Mucosa of rectum (tissue), 2 donors: ENCODE measurements at regions not wholly inside any gene's neighbourhood (a gene's known extent, or its start where the extent isn't known, plus 50 kb on each side); places are given as distances from the start of the nearest gene placed in this dataset.

Source experiments
- H3K27ac ChIP-seq, 2 donors: one replicate each; pipeline ENCODE4 v1.7.0; 2013; ENCODE audit warnings: inconsistent platforms in 2 of 2, low read depth in 2 of 2, low read length in 2 of 2
- H3K27me3 ChIP-seq, 2 donors: one replicate each; pipeline ENCODE4 v1.7.0; 2013; ENCODE audit warnings: low read length in 2 of 2; ENCODE audit not compliant: control insufficient read depth in 2 of 2, insufficient read depth in 2 of 2
- H3K36me3 ChIP-seq, 2 donors: one replicate each; pipeline ENCODE4 v1.7.0; 2013; ENCODE audit warnings: low read length in 2 of 2; ENCODE audit not compliant: control insufficient read depth in 2 of 2, insufficient read depth in 2 of 2
- H3K4me1 ChIP-seq, 2 donors: one replicate each; pipeline ENCODE4 v1.7.0; 2013; ENCODE audit warnings: low read length in 2 of 2, mild to moderate bottlenecking in 1 of 2; ENCODE audit not compliant: control insufficient read depth in 2 of 2, insufficient read depth in 2 of 2
- H3K4me3 ChIP-seq, 2 donors: one replicate each; pipeline ENCODE4 v1.7.0; 2013; ENCODE audit warnings: low read length in 2 of 2
- H3K9ac ChIP-seq, 2 donors: one replicate each; pipeline ENCODE4 v1.7.0; 2013; ENCODE audit warnings: low read length in 2 of 2, low read depth in 1 of 2, mild to moderate bottlenecking in 1 of 2
- H3K9me3 ChIP-seq, 2 donors: one replicate each; pipeline ENCODE4 v1.7.0; 2013; ENCODE audit warnings: low read length in 2 of 2; ENCODE audit not compliant: control insufficient read depth in 2 of 2
- donor health status: healthy.
- donor health status: Normal muscosa, but diverticular disease.

GRCh38 chr2:14363976-14364375 lies 268.5 kb upstream of the LRATD1 start:
- H3K9me3 ChIP-seq: no peaks in the 10 kb centered on the region

GRCh38 chr2:14364471-14364870 lies 268.0 kb upstream of the LRATD1 start:
- no peak overlapping the region for H3K4me3 ChIP-seq
- no peaks in the 10 kb centered on the region for H3K9me3 ChIP-seq
- H3K4me1 ChIP-seq: no peaks in the 10 kb centered on the region
- no peak overlapping the region for H3K9ac ChIP-seq
- H3K27me3 ChIP-seq: no peaks in the 10 kb centered on the region
- no peaks in the 10 kb centered on the region for H3K36me3 ChIP-seq
- no peak overlapping the region for H3K27ac ChIP-seq

More at GRCh38 chr2:14363976-14364375, 268.5 kb upstream of the LRATD1 start:
- Histone ChIP-seq H3K9ac (no peak overlapping the region), H3K27ac (no peak overlapping the region), H3K4me1 (no peaks in the 10 kb centered on the region), H3K27me3 (no peaks in the 10 kb centered on the region), H3K36me3 (no peaks in the 10 kb centered on the region), H3K4me3 (no peak overlapping the region)

- Histone ChIP-seq H3K27ac (no peak overlapping the region), H3K4me3 (no peak overlapping the region), H3K36me3 (no peaks in the 10 kb centered on the region), H3K4me1 (no peaks in the 10 kb centered on the region), H3K9me3 (no peaks in the 10 kb centered on the region), H3K27me3 (no peaks in the 10 kb centered on the region), H3K9ac (no peak overlapping the region)
Measured at GRCh38 chr2:14385043-14385442, 247.5 kb upstream of the LRATD1 start.

GRCh38 chr2:14387332-14387731 lies 245.2 kb upstream of the LRATD1 start:
- no peak overlapping the region for H3K4me3 ChIP-seq
- no peak overlapping the region for H3K27ac ChIP-seq
- no peak overlapping the region for H3K9ac ChIP-seq
- H3K4me1 ChIP-seq: no peaks in the 10 kb centered on the region
- H3K9me3 ChIP-seq: no peaks in the 10 kb centered on the region
- no peaks in the 10 kb centered on the region for H3K27me3 ChIP-seq
- H3K36me3 ChIP-seq: no peaks in the 10 kb centered on the region

GRCh38 chr2:14388724-14389123 lies 243.8 kb upstream of the LRATD1 start:
- H3K4me1 ChIP-seq: no peaks in the 10 kb centered on the region
- no peaks in the 10 kb centered on the region for H3K9me3 ChIP-seq
- H3K27me3 ChIP-seq: no peaks in the 10 kb centered on the region
- no peak overlapping the region for H3K9ac ChIP-seq
- no peak overlapping the region for H3K27ac ChIP-seq
- H3K36me3 ChIP-seq: no peaks in the 10 kb centered on the region
- no peak overlapping the region for H3K4me3 ChIP-seq

GRCh38 chr2:14396533-14397083 lies 235.9 kb upstream of the LRATD1 start:
- H3K9me3 ChIP-seq: no peaks in the 10 kb centered on the region
- H3K27me3 ChIP-seq: no peaks in the 10 kb centered on the region
- H3K4me1 ChIP-seq: no peaks in the 10 kb centered on the region
- H3K9ac ChIP-seq: no peak overlapping the region
- H3K4me3 ChIP-seq: no peak overlapping the region
- no peaks in the 10 kb centered on the region for H3K36me3 ChIP-seq
- H3K27ac ChIP-seq: no peak overlapping the region

GRCh38 chr2:14398641-14399040 lies 233.9 kb upstream of the LRATD1 start:
- Histone ChIP-seq H3K4me3 (no peak overlapping the region), H3K36me3 (no peaks in the 10 kb centered on the region), H3K27ac (no peak overlapping the region), H3K27me3 (no peaks in the 10 kb centered on the region), H3K9ac (no peak overlapping the region), H3K4me1 (no peaks in the 10 kb centered on the region), H3K9me3 (no peaks in the 10 kb centered on the region)

GRCh38 chr2:14401873-14402272 lies 230.6 kb upstream of the LRATD1 start:
- H3K9me3 ChIP-seq: no peaks in the 10 kb centered on the region
- no peak overlapping the region for H3K9ac ChIP-seq
- H3K4me1 ChIP-seq: no peaks in the 10 kb centered on the region
- no peak overlapping the region for H3K4me3 ChIP-seq
- H3K27ac ChIP-seq: no peak overlapping the region
- H3K36me3 ChIP-seq: no peaks in the 10 kb centered on the region
- no peaks in the 10 kb centered on the region for H3K27me3 ChIP-seq

GRCh38 chr2:14408695-14409094 lies 223.8 kb upstream of the LRATD1 start:
- H3K9me3 ChIP-seq: no peaks in the 10 kb centered on the region
- H3K9ac ChIP-seq: no peak overlapping the region
- H3K4me3 ChIP-seq: no peak overlapping the region
- H3K4me1 ChIP-seq: no peaks in the 10 kb centered on the region
- H3K36me3 ChIP-seq: no peaks in the 10 kb centered on the region
- H3K27me3 ChIP-seq: no peaks in the 10 kb centered on the region
- no peak overlapping the region for H3K27ac ChIP-seq

GRCh38 chr2:14417551-14417950 lies 215.0 kb upstream of the LRATD1 start:
- no peak overlapping the region for H3K9ac ChIP-seq
- H3K4me3 ChIP-seq: no peak overlapping the region
- no peak overlapping the region for H3K27ac ChIP-seq
- H3K4me1 ChIP-seq: no peaks in the 10 kb centered on the region
- H3K9me3 ChIP-seq: no peaks in the 10 kb centered on the region
- no peaks in the 10 kb centered on the region for H3K27me3 ChIP-seq
- no peaks in the 10 kb centered on the region for H3K36me3 ChIP-seq

GRCh38 chr2:14418115-14418514 lies 214.4 kb upstream of the LRATD1 start:
- no peaks in the 10 kb centered on the region for H3K36me3 ChIP-seq
- H3K4me3 ChIP-seq: no peak overlapping the region
- H3K27me3 ChIP-seq: no peaks in the 10 kb centered on the region
- no peak overlapping the region for H3K27ac ChIP-seq
- H3K4me1 ChIP-seq: no peaks in the 10 kb centered on the region
- H3K9me3 ChIP-seq: no peaks in the 10 kb centered on the region
- H3K9ac ChIP-seq: no peak overlapping the region
